Ishikawa (cell line): ENCODE measurements at regions not wholly inside any gene's neighbourhood (a gene's known extent, or its start where the extent isn't known, plus 50 kb on each side); places are given as distances from the start of the nearest gene placed in this dataset.
A peak's percentile ranks its signal among the peaks of the same experiment; 100 is the strongest.

ENCODE experiments used
- CEBPB ChIP-seq: IDR thresholded peaks from 2 replicates; pipeline ENCODE4 v1.6.1; 2012
- CREB1 ChIP-seq: IDR thresholded peaks from 2 replicates; pipeline ENCODE4 v1.6.1; 2012; ENCODE audit warnings: low read depth
- EGR1 ChIP-seq: IDR thresholded peaks from 2 replicates; pipeline ENCODE4 v1.6.1; 2012
- EP300 ChIP-seq: IDR thresholded peaks from 2 replicates; pipeline ENCODE4 v1.6.1; 2012; ENCODE audit warnings: borderline replicate concordance
- FOXM1 ChIP-seq: IDR thresholded peaks from 2 replicates; pipeline ENCODE4 v1.6.1; 2012; ENCODE audit warnings: low read depth, borderline replicate concordance
- MAX ChIP-seq: IDR thresholded peaks from 2 replicates; pipeline ENCODE4 v1.6.1; 2012
- NFIC ChIP-seq: IDR thresholded peaks from 2 replicates; pipeline ENCODE4 v1.6.1; 2012
- RAD21 ChIP-seq: IDR thresholded peaks from 2 replicates; pipeline ENCODE4 v1.6.1; 2012; ENCODE audit warnings: low read depth
- REST ChIP-seq: IDR thresholded peaks from 2 replicates; pipeline ENCODE4 v1.6.1; 2012; ENCODE audit warnings: low read depth, mild to moderate bottlenecking
- TAF1 ChIP-seq: IDR thresholded peaks from 2 replicates; pipeline ENCODE4 v1.6.1; 2012; ENCODE audit warnings: low read depth, mild to moderate bottlenecking
- TCF12 ChIP-seq: IDR thresholded peaks from 2 replicates; pipeline ENCODE4 v1.6.1; 2012; ENCODE audit warnings: low read depth
- TEAD4 ChIP-seq: IDR thresholded peaks from 2 replicates; pipeline ENCODE4 v1.6.1; 2012
- USF1 ChIP-seq: IDR thresholded peaks from 2 replicates; pipeline ENCODE4 v1.6.1; 2012
- YY1 ChIP-seq: IDR thresholded peaks from 2 replicates; pipeline ENCODE4 v1.6.1; 2012; ENCODE audit warnings: low read depth
- ZBTB7A ChIP-seq: IDR thresholded peaks from 2 replicates; pipeline ENCODE4 v1.6.1; 2012; ENCODE audit warnings: low read depth

GRCh38 chr2:11071211-11071610 is 84.1 kb upstream of the SLC66A3 start:
- TF ChIP-seq TEAD4 (no peak), MAX (no peak), REST (no peak), CREB1 (no peak), TCF12 (no peak), CEBPB (no peak), ZBTB7A (no peak), TAF1 (no peak), YY1 (no peak), RAD21 (no peak)

GRCh38 chr2:11071939-11072338 is 83.3 kb upstream of the SLC66A3 start:
- TF ChIP-seq EGR1 (no peak), CREB1 (no peak), MAX (no peak), RAD21 (no peak), FOXM1 (no peak), REST (no peak), EP300 (no peak), YY1 (no peak), CEBPB (no peak), TAF1 (no peak), NFIC (no peak), TEAD4 (no peak)

- TF ChIP-seq RAD21, result no peak
- TF ChIP-seq MAX, result no peak
- no peak for TF ChIP-seq TEAD4
These were observed 82.7 kb upstream of the SLC66A3 start for GRCh38 chr2:11072550-11072949.

GRCh38 chr2:11073251-11073650 is 82.0 kb upstream of the SLC66A3 start:
- TF ChIP-seq MAX, result peak; percentile 46
- peak; percentile 75 for TF ChIP-seq RAD21
- no peak for TF ChIP-seq TCF12

GRCh38 chr2:11073776-11074175 is 81.5 kb upstream of the SLC66A3 start:
- TF ChIP-seq TEAD4 (no peak), YY1 (no peak), USF1 (no peak), EP300 (no peak), CEBPB (no peak), RAD21 (no peak), TAF1 (no peak), FOXM1 (no peak), MAX (no peak), TCF12 (no peak), NFIC (no peak), CREB1 (no peak)

GRCh38 chr2:11074246-11074820 is 80.9 kb upstream of the SLC66A3 start:
- no peak for TF ChIP-seq CEBPB
- no peak for TF ChIP-seq RAD21
- TF ChIP-seq MAX, result no peak
- TF ChIP-seq EP300, result no peak
- no peak for TF ChIP-seq TCF12
- no peak for TF ChIP-seq NFIC
- no peak for TF ChIP-seq YY1
- TF ChIP-seq EGR1, result no peak
- no peak for TF ChIP-seq TAF1
- TF ChIP-seq TEAD4, result no peak
- TF ChIP-seq FOXM1, result no peak
- TF ChIP-seq USF1, result no peak

- TF ChIP-seq REST, result no peak
- TF ChIP-seq RAD21, result no peak
- TF ChIP-seq MAX, result no peak
- no peak for TF ChIP-seq EGR1
These were observed 80.0 kb upstream of the SLC66A3 start for GRCh38 chr2:11075221-11075620.
